ENCODE measurements at regions not wholly inside any gene's neighbourhood (a gene's known extent, or its start where the extent isn't known, plus 50 kb on each side); places are given as distances from the start of the nearest gene placed in this dataset.

GRCh38 chr12:115174920-115175319, 490.9 kb upstream of the TBX3 start:
- H3K4me3 Mint-ChIP-seq (ENCODE audit: low read depth), result no peak overlapping the region
- TF ChIP-seq CTCF (IDR thresholded peaks at IDR 0.05; ENCODE audit: unreplicated experiment), result no peak

GRCh38 chr12:115172521-115172920, 488.5 kb upstream of the TBX3 start:
- H3K27me3 Mint-ChIP-seq, result peaks cover 41% of the 10 kb centered on the region
- no peaks in the 10 kb centered on the region for H3K36me3 Mint-ChIP-seq (ENCODE audit: insufficient read depth)
- TF ChIP-seq CTCF (IDR thresholded peaks at IDR 0.05; ENCODE audit: unreplicated experiment), result no peak
- DNase-seq (ENCODE audit: low spot score, unreplicated experiment), result no peak
- no peaks in the 10 kb centered on the region for H3K4me1 Mint-ChIP-seq (ENCODE audit: low read depth)
- H3K9me3 Mint-ChIP-seq (ENCODE audit: low read depth), result no peaks in the 10 kb centered on the region
- no peak overlapping the region for H3K27ac Mint-ChIP-seq
- H3K4me3 Mint-ChIP-seq (ENCODE audit: low read depth), result no peak overlapping the region

More at GRCh38 chr12:115174920-115175319, 490.9 kb upstream of the TBX3 start:
- Mint-ChIP-seq H3K27me3 (peaks cover 32% of the 10 kb centered on the region), H3K9me3 (ENCODE audit: low read depth) (no peaks in the 10 kb centered on the region), H3K27ac (no peak overlapping the region), H3K4me1 (ENCODE audit: low read depth) (peaks cover 4% of the 10 kb centered on the region), H3K36me3 (ENCODE audit: insufficient read depth) (no peaks in the 10 kb centered on the region)
- DNase-seq (ENCODE audit: low spot score, unreplicated experiment), result no peak

- no peak overlapping the region for H3K4me3 Mint-ChIP-seq (ENCODE audit: low read depth)
- TF ChIP-seq CTCF (IDR thresholded peaks at IDR 0.05; ENCODE audit: unreplicated experiment), result no peak
- peaks cover 48% of the 10 kb centered on the region for H3K27me3 Mint-ChIP-seq
Observed at GRCh38 chr12:115169981-115170380, 486.0 kb upstream of the TBX3 start.

GRCh38 chr12:115166698-115167315, 482.8 kb upstream of the TBX3 start:
- H3K27ac Mint-ChIP-seq, result no peak overlapping the region
- peaks cover 6% of the 10 kb centered on the region for H3K4me1 Mint-ChIP-seq (ENCODE audit: low read depth)
- H3K36me3 Mint-ChIP-seq (ENCODE audit: insufficient read depth), result no peaks in the 10 kb centered on the region
- H3K9me3 Mint-ChIP-seq (ENCODE audit: low read depth), result no peaks in the 10 kb centered on the region
- TF ChIP-seq CTCF (IDR thresholded peaks at IDR 0.05; ENCODE audit: unreplicated experiment), result no peak
- peaks cover 58% of the 10 kb centered on the region for H3K27me3 Mint-ChIP-seq
- DNase-seq (ENCODE audit: low spot score, unreplicated experiment), result no peak
- no peak overlapping the region for H3K4me3 Mint-ChIP-seq (ENCODE audit: low read depth)

More at GRCh38 chr12:115169981-115170380, 486.0 kb upstream of the TBX3 start:
- Mint-ChIP-seq H3K9me3 (ENCODE audit: low read depth) (no peaks in the 10 kb centered on the region), H3K36me3 (ENCODE audit: insufficient read depth) (no peaks in the 10 kb centered on the region), H3K4me1 (ENCODE audit: low read depth) (no peaks in the 10 kb centered on the region), H3K27ac (no peak overlapping the region)
- no peak for DNase-seq (ENCODE audit: low spot score, unreplicated experiment)

GRCh38 chr12:115163710-115164109, 479.7 kb upstream of the TBX3 start:
- Mint-ChIP-seq H3K4me1 (ENCODE audit: low read depth) (peaks cover 15% of the 10 kb centered on the region), H3K27me3 (peaks cover 59% of the 10 kb centered on the region), H3K4me3 (ENCODE audit: low read depth) (no peak overlapping the region), H3K36me3 (ENCODE audit: insufficient read depth) (no peaks in the 10 kb centered on the region), H3K9me3 (ENCODE audit: low read depth) (no peaks in the 10 kb centered on the region), H3K27ac (no peak overlapping the region)
- TF ChIP-seq CTCF (IDR thresholded peaks at IDR 0.05; ENCODE audit: unreplicated experiment), result no peak
- no peak for DNase-seq (ENCODE audit: low spot score, unreplicated experiment)
